Astrocyte (in vitro differentiated cells and primary cell): ENCODE measurements at regions not wholly inside any gene's neighbourhood (a gene's known extent, or its start where the extent isn't known, plus 50 kb on each side); places are given as distances from the start of the nearest gene placed in this dataset.
A peak's percentile ranks its signal among the peaks of the same experiment; 100 is the strongest.

Experiments used
- DNase-seq: peaks from one replicate; pipeline ENCODE4 v3.0.0-alpha.2; 2010; ENCODE audit warnings: low read depth
- FAIRE-seq: peaks from 2 replicates; lab custom pipeline; 2011; peaks lifted over from hg19 to GRCh38; lab: Jason Lieb, UNC
- H2AFZ ChIP-seq: 2 replicates; pipeline ENCODE4 v1.6.0; 2012; ENCODE audit warnings: low read depth, low read length, inconsistent platforms
- H3K27ac ChIP-seq: 2 replicates; pipeline ENCODE4 v1.5.1; 2011; ENCODE audit warnings: low read depth, low read length, inconsistent platforms
- H3K27me3 ChIP-seq: 2 replicates; pipeline ENCODE4 v1.6.0; 2011; ENCODE audit warnings: low read length, inconsistent platforms; ENCODE audit not compliant: insufficient read depth
- H3K36me3 ChIP-seq: 2 replicates; pipeline ENCODE4 v1.5.1; 2011; ENCODE audit warnings: low read length, inconsistent platforms; ENCODE audit not compliant: insufficient read depth
- H3K4me1 ChIP-seq: 2 replicates; pipeline ENCODE4 v1.5.1; 2011; ENCODE audit warnings: low read length, inconsistent platforms; ENCODE audit not compliant: insufficient read depth
- H3K4me2 ChIP-seq: 2 replicates; pipeline ENCODE4 v1.6.0; 2012; ENCODE audit warnings: low read length, inconsistent platforms
- H3K4me3 ChIP-seq: 2 replicates; pipeline ENCODE4 v1.5.1; 2011; ENCODE audit warnings: low read depth, mild to moderate bottlenecking, low read length, inconsistent platforms; ENCODE audit not compliant: insufficient read depth
- H3K79me2 ChIP-seq: 2 replicates; pipeline ENCODE4 v1.6.0; 2012; ENCODE audit warnings: mild to moderate bottlenecking, low read length, inconsistent platforms; ENCODE audit not compliant: insufficient read depth
- H3K9ac ChIP-seq: 2 replicates; pipeline ENCODE4 v1.6.0; 2012; ENCODE audit warnings: mild to moderate bottlenecking, low read length, inconsistent platforms
- H3K9me3 ChIP-seq: 2 replicates; pipeline ENCODE4 v1.5.1; 2012; ENCODE audit warnings: low read depth, mild to moderate bottlenecking, low read length, inconsistent platforms; ENCODE audit not compliant: insufficient read depth
- H4K20me1 ChIP-seq: 2 replicates; pipeline ENCODE4 v1.6.0; 2012; ENCODE audit warnings: low read length, inconsistent platforms; ENCODE audit not compliant: insufficient read depth
- H3K27ac Mint-ChIP-seq: one replicate; pipeline ENCODE4 v1.8.0; 2021; ENCODE audit warnings: mild to moderate bottlenecking, mixed read lengths; ENCODE audit not compliant: unreplicated experiment
- H3K27me3 Mint-ChIP-seq: one replicate; pipeline ENCODE4 v1.8.0; 2021; ENCODE audit warnings: low read depth, mixed read lengths; ENCODE audit not compliant: unreplicated experiment
- H3K36me3 Mint-ChIP-seq: one replicate; pipeline ENCODE4 v1.8.0; 2021; ENCODE audit warnings: low read depth, mixed read lengths; ENCODE audit not compliant: unreplicated experiment
- H3K4me1 Mint-ChIP-seq: one replicate; pipeline ENCODE4 v1.8.0; 2021; ENCODE audit warnings: low read depth, mixed read lengths; ENCODE audit not compliant: unreplicated experiment
- H3K4me3 Mint-ChIP-seq: one replicate; pipeline ENCODE4 v1.8.0; 2021; ENCODE audit warnings: mild to moderate bottlenecking, moderate library complexity, mixed read lengths; ENCODE audit not compliant: unreplicated experiment
- H3K9me3 Mint-ChIP-seq: one replicate; pipeline ENCODE4 v1.8.0; 2021; ENCODE audit warnings: mild to moderate bottlenecking, mixed read lengths; ENCODE audit not compliant: unreplicated experiment
- CTCF ChIP-seq: IDR thresholded peaks from 2 replicates; pipeline ENCODE4 v1.5.1; 2011; ENCODE audit warnings: low read depth, mild to moderate bottlenecking, inconsistent platforms, low read length, moderate library complexity; ENCODE audit not compliant: insufficient read depth
- EZH2 ChIP-seq: IDR thresholded peaks from 2 replicates; pipeline ENCODE4 v1.6.1; 2012; ENCODE audit warnings: mild to moderate bottlenecking, low read length, inconsistent platforms; ENCODE audit not compliant: insufficient read depth

GRCh38 chr9:87267251-87268070 is 230.2 kb upstream of the DAPK1 start:
- Histone ChIP-seq H3K36me3 (no peaks in the 10 kb centered on the region), H3K9ac (no peak overlapping the region), H3K4me2 (no peak overlapping the region), H3K4me3 (no peak overlapping the region), H3K27ac (no peak overlapping the region), H2AFZ (no peak overlapping the region), H4K20me1 (no peaks in the 10 kb centered on the region), H3K4me1 (peaks cover 24% of the 10 kb centered on the region), H3K9me3 (no peaks in the 10 kb centered on the region), H3K79me2 (no peaks in the 10 kb centered on the region), H3K27me3 (peaks cover 4% of the 10 kb centered on the region)
- no peak for DNase-seq
- Mint-ChIP-seq H3K9me3 (peaks cover 7% of the 10 kb centered on the region), H3K27ac (no peak overlapping the region), H3K27me3 (peaks cover 4% of the 10 kb centered on the region), H3K4me3 (no peak overlapping the region), H3K36me3 (no peaks in the 10 kb centered on the region), H3K4me1 (peaks cover 27% of the 10 kb centered on the region)
- peak; percentile 49 for FAIRE-seq
- TF ChIP-seq CTCF (no peak), EZH2 (no peak)

- no peak for FAIRE-seq
- Mint-ChIP-seq H3K4me1 (peaks cover 30% of the 10 kb centered on the region), H3K9me3 (peaks cover 7% of the 10 kb centered on the region), H3K27ac (peak overlapping the region; percentile 85), H3K27me3 (peaks cover 4% of the 10 kb centered on the region), H3K4me3 (no peak overlapping the region), H3K36me3 (no peaks in the 10 kb centered on the region)
- Histone ChIP-seq H3K4me2 (peak overlapping the region; percentile 73), H3K27ac (peak overlapping the region; percentile 35), H2AFZ (no peak overlapping the region), H3K27me3 (peaks cover 4% of the 10 kb centered on the region), H3K9me3 (no peaks in the 10 kb centered on the region), H3K4me3 (no peak overlapping the region), H3K36me3 (no peaks in the 10 kb centered on the region), H3K9ac (peak overlapping the region; percentile 17), H3K79me2 (no peaks in the 10 kb centered on the region), H3K4me1 (peaks cover 24% of the 10 kb centered on the region), H4K20me1 (no peaks in the 10 kb centered on the region)
- no peak for TF ChIP-seq CTCF
- no peak for TF ChIP-seq EZH2
- no peak for DNase-seq
These were observed 228.1 kb upstream of the DAPK1 start for GRCh38 chr9:87269296-87270176.
